D721Med (cell line): ENCODE measurements at regions not wholly inside any gene's neighbourhood (a gene's known extent, or its start where the extent isn't known, plus 50 kb on each side); places are given as distances from the start of the nearest gene placed in this dataset.

Experiments used
- DNase-seq: peaks from one replicate; pipeline ENCODE4 v3.0.0; 2011; ENCODE audit warnings: low spot score; ENCODE audit not compliant: insufficient read length
- FAIRE-seq: peaks from 2 replicates; lab custom pipeline; 2011; peaks lifted over from hg19 to GRCh38; lab: Jason Lieb, UNC
- TF ChIP-seq, protein P1 (sequence below): IDR thresholded peaks from 2 replicates; pipeline ENCODE4 v1.5.1; 2012; ENCODE audit warnings: mild to moderate bottlenecking, control low read depth; ENCODE audit not compliant: insufficient read depth; ENCODE audit errors: missing control alignments

DNA sequence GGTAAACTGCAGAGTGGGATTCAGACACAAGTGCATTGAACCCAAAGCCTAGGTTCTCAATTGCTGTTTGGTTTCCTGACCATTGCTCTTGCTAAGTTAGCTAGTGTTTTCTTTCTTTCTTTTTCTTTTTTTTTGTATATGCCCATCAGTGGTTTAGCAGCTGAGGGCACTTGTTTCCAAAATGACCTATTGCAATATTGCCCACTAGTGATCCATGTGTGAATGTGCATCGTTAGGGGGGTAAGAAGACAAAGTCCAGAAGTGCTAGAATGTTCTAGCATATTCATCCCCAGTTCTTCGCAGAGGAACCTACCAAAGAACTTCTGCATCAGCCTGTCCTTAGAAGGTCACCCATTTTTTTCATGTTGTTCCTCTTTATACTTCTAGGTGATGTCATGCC, 252.8 kb upstream of the GPR26 start:
- TF ChIP-seq, protein P1, sequence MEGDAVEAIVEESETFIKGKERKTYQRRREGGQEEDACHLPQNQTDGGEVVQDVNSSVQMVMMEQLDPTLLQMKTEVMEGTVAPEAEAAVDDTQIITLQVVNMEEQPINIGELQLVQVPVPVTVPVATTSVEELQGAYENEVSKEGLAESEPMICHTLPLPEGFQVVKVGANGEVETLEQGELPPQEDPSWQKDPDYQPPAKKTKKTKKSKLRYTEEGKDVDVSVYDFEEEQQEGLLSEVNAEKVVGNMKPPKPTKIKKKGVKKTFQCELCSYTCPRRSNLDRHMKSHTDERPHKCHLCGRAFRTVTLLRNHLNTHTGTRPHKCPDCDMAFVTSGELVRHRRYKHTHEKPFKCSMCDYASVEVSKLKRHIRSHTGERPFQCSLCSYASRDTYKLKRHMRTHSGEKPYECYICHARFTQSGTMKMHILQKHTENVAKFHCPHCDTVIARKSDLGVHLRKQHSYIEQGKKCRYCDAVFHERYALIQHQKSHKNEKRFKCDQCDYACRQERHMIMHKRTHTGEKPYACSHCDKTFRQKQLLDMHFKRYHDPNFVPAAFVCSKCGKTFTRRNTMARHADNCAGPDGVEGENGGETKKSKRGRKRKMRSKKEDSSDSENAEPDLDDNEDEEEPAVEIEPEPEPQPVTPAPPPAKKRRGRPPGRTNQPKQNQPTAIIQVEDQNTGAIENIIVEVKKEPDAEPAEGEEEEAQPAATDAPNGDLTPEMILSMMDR: no peak
- FAIRE-seq: no peak
- no peak for DNase-seq

DNA sequence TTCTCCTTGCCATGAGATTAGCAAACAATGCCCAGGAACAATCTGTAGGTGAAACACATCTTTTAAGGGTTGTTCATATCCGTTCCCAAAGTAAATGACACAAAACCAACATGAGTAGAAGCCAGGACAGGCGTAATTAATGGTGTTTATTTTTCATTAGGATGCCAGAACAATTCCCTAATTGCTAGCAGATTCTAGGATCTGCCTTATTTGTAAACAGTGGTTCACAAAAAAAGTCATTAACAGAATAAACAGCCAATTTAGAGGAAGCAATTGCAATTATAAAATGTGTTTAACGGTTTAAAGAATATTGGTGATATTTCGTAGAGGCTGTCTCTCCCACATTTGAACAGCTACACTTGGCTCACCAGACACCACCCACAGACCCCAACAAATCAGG, 250.6 kb upstream of the GPR26 start:
- FAIRE-seq (no peak), DNase-seq (no peak)
- TF ChIP-seq, protein P1: no peak

DNA sequence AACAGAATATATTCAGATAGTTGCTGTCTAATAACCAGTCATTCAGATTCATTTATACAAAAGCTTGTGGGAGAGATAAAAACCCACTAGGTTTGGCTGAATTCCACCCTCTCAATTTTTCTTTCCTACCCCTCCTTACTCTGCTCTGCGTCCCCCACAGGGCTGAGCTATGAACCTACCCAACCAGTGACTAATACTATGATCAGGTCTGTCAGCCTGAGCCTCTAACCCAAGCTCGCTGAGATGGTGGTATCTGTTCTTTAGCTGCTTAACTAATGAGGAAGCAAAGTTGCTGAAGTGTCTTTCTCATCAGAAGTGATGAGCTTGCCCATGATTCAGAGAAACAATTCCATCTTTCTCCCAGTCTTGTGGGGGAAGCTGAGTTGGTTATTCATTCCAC, 248.7 kb upstream of the GPR26 start:
- FAIRE-seq (no peak), DNase-seq (no peak)
- TF ChIP-seq, protein P1: no peak

DNA sequence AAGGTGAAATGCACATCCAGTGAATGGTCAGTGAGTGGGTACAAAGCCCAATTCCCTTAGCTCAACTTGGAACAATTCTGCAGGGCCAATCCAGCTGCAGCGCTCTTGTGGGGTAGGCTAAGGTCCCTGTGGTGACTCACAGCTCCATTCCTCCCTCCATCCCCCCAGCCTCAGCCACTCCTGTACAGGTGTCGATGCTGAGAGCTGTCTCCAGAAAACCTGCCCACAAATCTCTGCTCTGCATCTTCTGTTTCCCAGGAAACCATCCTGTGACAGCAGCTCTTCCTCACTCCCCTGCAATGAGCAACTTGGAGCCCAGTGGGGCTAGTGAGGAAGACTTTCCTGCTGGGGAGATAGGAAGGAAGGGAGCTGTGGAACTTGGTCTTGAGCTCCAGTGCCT, 244.7 kb upstream of the GPR26 start:
- TF ChIP-seq, protein P1: no peak
- DNase-seq: no peak
- no peak for FAIRE-seq

DNA sequence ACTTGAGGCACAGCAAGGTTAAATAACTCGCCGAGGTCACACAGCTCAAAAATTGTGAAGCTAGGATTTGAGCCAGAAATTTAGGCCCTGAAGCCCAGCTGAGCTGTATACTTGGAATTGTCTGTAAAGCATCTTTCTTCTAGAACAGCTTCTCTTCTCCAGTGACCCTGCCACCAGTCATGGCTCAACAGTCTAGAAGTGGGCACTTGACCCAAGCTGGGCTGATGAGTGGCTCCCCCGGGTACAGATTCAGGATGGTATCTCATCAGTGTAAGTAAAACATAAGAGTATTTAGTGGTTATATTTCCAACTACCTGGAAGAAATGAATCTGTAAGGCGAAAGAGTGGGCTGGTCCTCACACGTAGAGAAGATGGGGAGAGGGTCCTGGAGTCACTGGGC, 243.9 kb upstream of the GPR26 start:
- DNase-seq: no peak
- no peak for FAIRE-seq
- TF ChIP-seq, protein P1: no peak

DNA sequence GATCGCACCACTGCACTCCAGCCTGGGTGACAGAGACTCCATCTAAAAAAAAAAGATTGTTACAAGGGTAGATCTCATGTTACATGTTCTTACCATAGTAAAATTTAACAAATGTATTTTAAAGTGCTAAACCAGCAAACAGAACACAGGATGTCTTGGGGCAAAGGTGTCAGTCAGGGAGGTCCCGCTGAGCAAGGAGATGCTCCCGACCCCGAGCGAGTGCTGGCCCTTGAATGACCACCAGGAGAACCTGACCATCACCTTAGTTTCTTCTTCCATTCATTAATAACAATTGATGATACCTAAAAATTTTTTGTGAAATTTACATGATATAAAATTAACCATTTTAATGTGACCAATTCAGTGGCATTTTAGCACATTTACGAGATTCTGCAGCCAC, 241.6 kb upstream of the GPR26 start:
- TF ChIP-seq, protein P1: no peak
- FAIRE-seq (no peak), DNase-seq (no peak)

DNA sequence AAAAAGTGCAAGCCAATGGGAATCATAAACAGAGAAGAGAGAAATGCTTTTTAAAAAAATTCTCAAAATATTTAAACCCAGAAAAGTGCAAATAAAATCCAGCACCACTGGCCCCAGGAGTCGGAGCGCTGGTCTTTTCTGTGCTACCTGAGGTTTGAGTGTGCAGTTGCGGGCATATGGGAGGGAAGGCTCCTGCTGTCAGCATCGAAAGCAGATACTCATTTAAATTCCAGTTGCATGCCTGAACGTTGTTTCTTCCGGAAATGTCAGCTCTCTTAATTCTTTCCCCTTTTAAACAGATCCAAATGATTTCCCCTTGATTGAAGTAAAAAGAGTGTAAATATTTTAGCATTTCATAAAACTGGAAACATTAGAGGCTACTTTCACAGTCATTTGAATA, 240.5 kb upstream of the GPR26 start:
- FAIRE-seq: no peak
- TF ChIP-seq, protein P1: no peak
- no peak for DNase-seq
